ENCODE measurements at regions not wholly inside any gene's neighbourhood (a gene's known extent, or its start where the extent isn't known, plus 50 kb on each side); places are given as distances from the start of the nearest gene placed in this dataset.
"Not testable (repeated sequence)": the region's sequence is repeated elsewhere in the genome, so short reads cannot be mapped to it uniquely, and the experiment has no call there.

DNA sequence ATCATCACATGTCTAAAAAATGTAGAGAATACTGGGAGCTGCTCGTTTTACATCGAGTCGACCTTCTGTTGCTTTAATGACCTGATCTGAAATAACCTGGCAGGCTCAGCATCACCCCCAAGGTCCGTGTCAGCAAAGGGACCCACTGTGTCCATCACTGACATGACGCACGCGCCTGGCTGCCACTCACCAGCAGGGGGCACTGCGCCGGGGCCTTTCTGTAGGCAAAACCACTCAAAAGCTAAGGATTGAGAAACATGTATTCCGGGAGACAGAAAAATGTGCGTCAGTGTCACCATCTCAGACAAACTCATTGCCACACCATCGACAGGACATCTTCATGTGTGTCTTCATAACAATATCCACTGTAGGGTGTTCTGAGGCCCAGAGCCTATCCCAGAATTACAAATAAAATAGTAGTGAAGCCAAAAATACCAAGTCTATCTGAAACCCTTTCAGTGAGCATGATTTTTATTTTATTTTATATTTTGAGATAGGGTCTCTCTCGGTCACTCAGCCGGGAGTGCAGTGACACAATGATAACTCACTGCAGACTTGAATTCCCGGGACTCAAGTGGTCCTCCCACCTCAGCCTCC, 130.3 kb upstream of the LSM14A start:
- DNase-seq: peak; percentile 27 to 61 (median 44)

DNA sequence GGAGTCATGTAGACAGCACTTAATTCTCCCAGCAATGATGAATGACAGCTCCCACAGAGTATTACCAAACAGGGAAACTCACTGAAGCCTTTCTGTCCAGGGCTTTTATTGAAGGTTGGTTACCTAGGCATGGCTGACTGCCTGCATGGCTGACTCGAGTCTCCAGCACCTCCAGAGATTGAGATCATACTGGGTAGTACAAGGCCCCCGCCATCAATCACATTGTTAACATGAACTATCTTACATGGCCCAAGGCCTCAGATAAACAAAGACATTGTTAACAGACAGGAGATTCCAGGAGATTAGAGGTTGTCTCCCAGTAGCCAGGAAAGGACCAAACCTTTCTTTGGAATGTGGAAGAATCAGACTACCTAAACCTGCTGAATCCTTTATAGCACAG, 128.3 kb upstream of the LSM14A start:
- no peak for DNase-seq

DNA sequence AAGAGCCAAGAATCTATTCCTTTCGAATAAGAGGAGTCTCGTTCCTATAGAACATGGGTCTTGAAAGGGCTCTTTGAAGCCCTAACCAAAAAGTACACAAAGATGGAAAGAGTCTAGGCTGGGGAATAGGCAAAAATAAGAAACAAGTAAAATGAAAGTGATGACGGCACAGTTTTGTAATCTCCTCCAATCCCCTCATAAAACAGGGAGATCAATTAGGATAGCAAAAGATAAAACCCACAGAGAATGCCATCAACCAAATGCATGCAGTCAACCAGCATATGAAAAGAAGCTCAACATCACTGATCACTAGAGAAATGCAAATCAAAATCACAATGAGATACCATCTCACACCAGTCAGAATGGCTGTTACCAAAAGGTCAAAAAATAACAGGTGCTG, 122.4 kb upstream of the LSM14A start:
- no peak for DNase-seq

- not testable (repeated sequence) for DNase-seq
Measured at GRCh38 chr19:34050430-34050829, 121.9 kb upstream of the LSM14A start.

- DNase-seq: no peak
Measured at GRCh38 chr19:34051255-34051654, 121.0 kb upstream of the LSM14A start.

GRCh38 chr19:34057155-34057554, 115.1 kb upstream of the LSM14A start:
- DNase-seq: no peak

DNA sequence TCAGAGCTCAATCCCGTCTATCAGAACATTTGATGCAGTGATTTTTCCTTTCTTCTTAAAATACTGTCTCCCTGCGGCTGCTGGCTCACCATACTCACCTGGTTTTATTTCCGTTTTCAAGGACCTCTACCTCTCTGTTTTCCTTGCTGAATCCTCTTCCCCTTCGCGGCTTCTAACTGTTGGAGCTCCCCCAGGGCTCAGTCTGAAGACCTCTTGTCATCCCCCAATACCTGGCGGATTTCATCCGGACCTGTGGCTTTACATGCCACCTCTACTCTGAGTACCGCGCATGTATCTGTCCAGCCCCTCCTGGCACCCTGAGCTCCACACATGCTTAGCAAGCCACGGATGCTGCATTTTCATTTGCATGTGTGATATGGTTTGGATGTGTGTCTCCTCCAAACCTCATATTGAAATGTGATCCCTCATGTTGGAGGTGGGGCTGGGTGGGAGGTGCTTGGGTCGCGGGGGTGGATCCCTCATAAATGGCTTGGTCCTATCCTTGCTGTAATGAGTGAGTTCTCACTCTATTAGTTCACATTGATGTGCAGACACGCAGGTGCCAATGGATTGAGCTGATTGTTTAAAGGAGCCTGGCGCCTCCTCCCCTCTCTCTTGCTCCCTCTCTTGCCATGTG, 106.2 kb upstream of the LSM14A start:
- no peak for DNase-seq

GRCh38 chr19:34067861-34068271, 104.4 kb upstream of the LSM14A start:
- DNase-seq: no peak

- DNase-seq: no peak
Measured at GRCh38 chr19:34075661-34076091, 96.6 kb upstream of the LSM14A start.

GRCh38 chr19:34082289-34083077, 89.8 kb upstream of the LSM14A start:
- DNase-seq: no peak

DNA sequence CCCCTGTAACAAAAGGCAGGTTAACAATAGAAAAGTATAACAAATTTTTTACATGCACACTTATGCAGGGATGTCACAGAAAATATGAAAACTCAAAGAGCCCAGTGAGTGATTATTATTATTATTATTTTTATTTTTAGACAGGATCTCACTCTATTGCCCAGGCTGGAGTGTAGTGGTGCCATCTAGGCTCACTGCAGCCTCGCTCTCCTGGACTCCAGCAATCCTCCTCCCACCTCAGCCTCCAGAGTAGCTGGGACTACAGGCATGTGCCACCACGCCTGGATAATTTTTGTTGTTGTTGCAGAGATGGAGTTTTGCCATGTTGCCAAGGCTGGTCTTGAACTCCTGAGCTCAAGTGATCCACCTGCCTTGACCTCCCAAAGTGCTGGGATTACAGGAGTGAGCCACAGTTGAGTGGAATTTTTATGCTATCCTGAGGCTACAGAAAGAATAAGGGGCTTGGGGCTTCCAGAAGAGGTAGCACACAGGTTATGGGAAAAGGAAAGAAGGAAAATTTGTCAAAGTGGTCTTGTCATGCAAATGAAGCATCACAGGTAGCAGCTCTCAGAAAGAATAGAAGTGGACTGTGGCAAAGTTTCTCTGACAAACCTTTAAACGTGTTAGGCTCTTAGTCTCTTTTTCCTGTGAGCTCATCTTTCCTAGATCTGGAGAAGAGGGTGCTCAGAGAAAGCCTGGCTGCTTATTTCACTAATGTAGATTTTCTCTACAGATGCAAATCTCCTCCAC, 87.7 kb upstream of the LSM14A start:
- DNase-seq: no peak

- no peak for DNase-seq
Measured at GRCh38 chr19:34085336-34085735, 87.0 kb upstream of the LSM14A start.

GRCh38 chr19:34088292-34088691, 84.0 kb upstream of the LSM14A start:
- no peak for DNase-seq

- DNase-seq: no peak
Measured at GRCh38 chr19:34089566-34089965, 82.7 kb upstream of the LSM14A start.

DNA sequence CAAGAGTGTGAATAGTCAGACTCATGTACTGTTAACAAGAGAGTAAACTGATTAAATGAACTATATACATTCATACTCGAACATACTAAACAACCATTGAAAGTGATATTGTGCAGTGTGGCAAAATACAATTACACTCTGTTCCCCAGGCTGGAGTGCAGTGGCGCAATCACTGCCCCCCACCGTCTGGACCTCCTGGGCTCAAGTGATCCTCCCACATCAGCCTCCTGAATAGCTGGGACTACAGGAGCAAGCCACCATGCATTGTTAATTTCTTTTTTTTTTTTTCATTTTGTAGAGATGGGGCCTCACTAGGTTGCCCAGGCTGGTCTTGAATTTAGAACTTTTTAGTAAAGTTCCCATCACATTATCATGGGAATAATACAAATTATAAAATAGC, 77.3 kb upstream of the LSM14A start:
- DNase-seq: no peak

GRCh38 chr19:34095411-34095810, 76.9 kb upstream of the LSM14A start:
- DNase-seq: not testable (repeated sequence)

DNA sequence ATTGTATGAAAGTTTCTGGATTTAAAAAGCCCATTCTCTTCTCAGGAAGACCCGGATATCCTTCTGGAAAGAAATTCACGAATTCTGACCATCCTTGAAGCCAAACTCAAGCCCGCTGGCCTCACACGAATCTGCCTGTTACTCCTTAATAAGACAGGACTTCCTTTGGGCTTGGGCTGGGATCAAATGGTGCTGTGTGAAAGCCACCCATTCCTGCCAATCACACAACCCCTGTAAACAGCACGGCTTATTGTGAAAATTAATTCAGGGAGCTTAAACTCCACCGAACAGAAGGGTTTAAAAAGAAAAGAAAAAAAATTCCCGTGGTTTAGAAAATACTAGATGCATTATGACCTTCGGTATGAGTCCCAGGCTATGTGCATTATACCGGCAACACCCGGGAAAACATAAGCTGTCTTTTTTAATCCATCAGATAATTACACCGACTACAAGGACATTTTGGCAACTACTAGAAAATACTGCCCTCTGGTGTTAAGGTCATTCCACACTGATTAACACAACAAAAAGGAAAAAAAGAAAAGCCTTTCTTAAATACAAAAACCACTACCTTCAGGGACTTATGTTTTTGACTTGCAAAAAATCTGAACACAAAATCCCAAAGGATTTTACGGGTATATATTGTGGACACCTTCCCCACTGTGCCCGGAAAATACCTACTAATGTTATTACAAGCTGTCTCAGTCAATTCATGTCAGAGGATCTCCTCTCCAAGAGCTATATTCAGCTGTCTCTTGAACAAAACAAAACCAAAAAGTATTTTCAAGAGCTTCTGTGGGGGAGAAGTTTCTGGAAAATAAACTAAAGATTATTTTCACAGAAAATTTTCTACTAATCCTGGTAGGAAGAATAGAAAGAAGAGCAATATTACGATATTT, 76.0 kb upstream of the LSM14A start:
- peak in 1 of 5 donors; percentile 20 for DNase-seq

- no peak for DNase-seq
Measured at GRCh38 chr19:34104096-34104495, 68.2 kb upstream of the LSM14A start.

- DNase-seq: no peak
Measured at GRCh38 chr19:34104557-34104956, 67.7 kb upstream of the LSM14A start.

DNA sequence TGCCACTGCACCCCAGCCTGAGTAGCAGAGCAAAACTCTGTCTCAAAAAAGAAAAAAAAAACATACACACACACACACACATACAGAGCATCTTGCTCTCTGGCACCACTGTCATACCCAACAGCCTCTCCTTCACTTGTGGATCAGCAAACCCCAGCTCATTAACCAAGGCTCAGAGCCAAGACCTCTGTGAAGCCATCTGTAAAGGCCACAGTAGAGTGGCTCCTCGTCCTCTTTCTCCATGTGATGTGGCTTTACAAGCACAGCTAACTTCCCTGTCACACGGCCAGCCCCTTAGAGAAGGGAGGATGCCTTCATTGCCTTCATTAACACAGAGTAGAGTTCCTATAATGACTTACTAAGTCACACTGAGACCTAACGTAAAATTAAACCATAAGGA, 62.7 kb upstream of the LSM14A start:
- DNase-seq: no peak

DNA sequence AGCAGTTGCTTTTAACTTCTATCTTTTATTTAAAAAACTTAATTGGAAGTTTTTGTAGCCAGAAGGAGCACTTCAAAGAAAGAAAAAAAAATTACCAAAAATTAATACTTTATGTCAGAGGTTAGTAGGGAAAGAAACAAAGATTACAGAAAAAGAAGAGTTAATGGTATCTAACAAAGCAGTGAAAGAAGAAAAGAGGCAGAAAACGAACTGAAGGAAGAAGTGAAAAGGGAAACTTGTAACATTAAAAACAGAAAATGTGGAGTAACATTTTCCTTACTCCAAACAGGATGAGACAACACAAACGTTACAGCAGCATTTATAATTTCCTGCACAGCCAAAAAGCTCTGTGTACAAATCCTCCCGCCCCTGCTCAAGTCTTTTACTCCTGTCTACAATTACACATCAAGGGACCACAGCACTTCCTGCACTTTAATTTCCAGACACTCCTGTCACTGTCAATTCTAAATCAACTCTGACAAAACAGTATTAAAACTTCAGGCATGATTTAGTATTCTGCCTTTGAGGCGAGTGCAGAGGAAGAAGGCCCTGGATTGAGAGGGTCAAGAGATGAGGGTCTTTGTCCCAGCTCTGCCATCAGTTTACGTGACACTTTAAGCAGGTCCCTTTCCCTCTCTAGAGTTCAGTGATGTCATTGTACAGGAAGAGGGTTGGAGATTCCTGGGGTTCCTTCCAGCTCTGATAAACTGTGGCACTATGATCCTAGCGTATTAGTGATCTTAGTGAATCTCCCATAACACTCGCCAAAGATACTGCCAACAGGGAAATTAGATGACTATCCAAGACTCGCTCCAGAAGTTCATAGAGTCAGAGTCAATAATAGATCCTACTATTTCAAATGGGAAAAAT, 53.2 kb upstream of the LSM14A start:
- no peak for DNase-seq
